Tibial nerve (tissue), 4 donors: ENCODE measurements at regions not wholly inside any gene's neighbourhood (a gene's known extent, or its start where the extent isn't known, plus 50 kb on each side); places are given as distances from the start of the nearest gene placed in this dataset.

Source experiments
- DNase-seq, 2 donors: peaks; one replicate each; pipeline ENCODE4 v3.0.0-alpha.2; 2019; ENCODE audit warnings: low spot score in 2 of 2
- H3K27ac ChIP-seq, 4 donors: fragments of 200-600 bp; sonication (generic) in 3 of 4; one replicate each; pipeline ENCODE4 v1.5.1; 2017 to 2019; ENCODE audit warnings: mild to moderate bottlenecking in 1 of 4
- H3K27me3 ChIP-seq, 2 donors: fragments of 200-600 bp; sonication (generic) in 1 of 2; one replicate each; pipeline versions ENCODE4 v1.5.1 to v1.6.0; 2017 to 2019
- H3K36me3 ChIP-seq, 3 donors: fragments of 200-600 bp; sonication (generic); one replicate each; pipeline ENCODE4 v1.5.1; 2018 to 2019
- H3K4me1 ChIP-seq, 4 donors: fragments of 200-600 bp; sonication (generic) in 3 of 4; one replicate each; pipeline ENCODE4 v1.5.1; 2017 to 2019
- H3K4me3 ChIP-seq, 4 donors: fragments of 200-600 bp; sonication (generic) in 3 of 4; one replicate each; pipeline ENCODE4 v1.5.1; 2017 to 2019; ENCODE audit warnings: mild to moderate bottlenecking in 1 of 4, moderate library complexity in 1 of 4
- H3K9me3 ChIP-seq, 4 donors: fragments of 200-600 bp; sonication (generic) in 3 of 4; one replicate each; pipeline ENCODE4 v1.5.1; 2017 to 2019
- CTCF ChIP-seq, 5 experiments: fragments of 200-600 bp in 3 of 5; fragments of 450-650 bp in 2 of 5; sonication (generic) in 3 of 5; IDR thresholded peaks; one replicate each; pipeline ENCODE4 v1.5.1; 2016 to 2019; ENCODE audit warnings: antibody characterized with exemption in 5 of 5, mild to moderate bottlenecking in 3 of 5, moderate library complexity in 2 of 5
- EP300 ChIP-seq, 2 donors: sonication (generic); formaldehyde crosslinking; IDR thresholded peaks; one replicate each; pipeline ENCODE4 v1.6.1; 2017; ENCODE audit warnings: antibody characterized with exemption in 2 of 2, mild to moderate bottlenecking in 1 of 2
- POLR2A ChIP-seq, 2 donors: fragments of 450-650 bp; IDR thresholded peaks; one replicate each; pipeline ENCODE4 v1.6.1; 2017; ENCODE audit warnings: antibody characterized with exemption in 2 of 2, mild to moderate bottlenecking in 2 of 2, moderate library complexity in 2 of 2
- WGBS, 2 donors: methylation state at CpG; one replicate each; pipeline ENCODE4 v1.1.5; 2018; 5-methylcytosine and 5-hydroxymethylcytosine counted together

DNA sequence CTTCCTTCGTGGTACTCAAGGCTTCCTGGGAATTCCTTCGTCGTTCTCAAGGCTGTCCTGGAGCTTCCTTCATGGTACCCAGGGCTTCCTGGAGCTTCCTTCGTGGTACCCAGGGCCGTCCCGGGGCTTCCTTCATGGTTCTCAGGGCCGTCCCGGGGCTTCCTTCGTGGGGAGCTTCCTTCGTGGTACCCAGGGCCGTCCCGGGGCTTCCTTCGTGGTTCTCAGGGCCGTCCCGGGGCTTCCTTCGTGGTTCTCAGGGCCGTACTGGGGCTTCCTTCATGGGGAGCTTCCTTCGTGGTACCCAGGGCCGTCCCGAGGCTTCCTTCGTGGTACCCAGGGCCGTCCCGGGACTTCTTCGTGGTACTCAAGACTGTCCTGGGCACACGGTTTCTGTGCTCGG lies 339.6 kb upstream of the FAT1 start:
- H3K27ac ChIP-seq, result no peak overlapping the region
- no peaks in the 10 kb centered on the region for H3K4me1 ChIP-seq
- no peaks in the 10 kb centered on the region for H3K36me3 ChIP-seq
- TF ChIP-seq CTCF (IDR thresholded peaks at IDR 0.05) (no peak), EP300 (IDR thresholded peaks at IDR 0.05) (no peak), POLR2A (IDR thresholded peaks at IDR 0.05) (no peak)
- no peaks in the 10 kb centered on the region for H3K9me3 ChIP-seq
- no peak overlapping the region for H3K4me3 ChIP-seq
- WGBS, 2 donors, result 91 to 94% methylated on average over 25 to 26 of the region's 26 CpGs
- H3K27me3 ChIP-seq, result no peaks in the 10 kb centered on the region
- DNase-seq, result no peak

DNA sequence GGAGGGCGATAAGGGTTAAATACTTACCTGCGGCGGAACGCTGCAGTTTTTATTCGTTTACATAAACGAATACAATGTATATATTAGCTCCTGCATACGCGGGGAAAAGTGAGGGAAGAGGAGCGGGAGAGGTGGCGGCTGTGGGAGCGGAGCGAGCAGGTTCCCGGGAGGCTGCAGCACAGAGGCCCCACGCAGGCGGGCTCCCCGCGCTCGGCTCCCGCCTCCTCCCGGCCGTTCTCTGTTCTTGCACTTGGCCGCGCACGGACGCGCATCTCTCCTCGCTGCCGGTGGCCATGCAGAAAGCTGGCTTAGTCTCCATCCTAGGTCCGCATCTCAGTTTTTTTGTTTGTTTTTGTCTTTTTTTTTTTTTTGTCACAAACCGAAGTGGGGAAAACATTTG lies 340.4 kb upstream of the FAT1 start:
- DNase-seq, result no peak
- no peaks in the 10 kb centered on the region for H3K27me3 ChIP-seq
- H3K4me3 ChIP-seq, result no peak overlapping the region
- TF ChIP-seq EP300 (IDR thresholded peaks at IDR 0.05) (no peak), POLR2A (IDR thresholded peaks at IDR 0.05) (no peak), CTCF (IDR thresholded peaks at IDR 0.05) (no peak)
- no peaks in the 10 kb centered on the region for H3K36me3 ChIP-seq
- WGBS, 2 donors, result 94 to 95% methylated on average over 30 of the region's 30 CpGs
- no peaks in the 10 kb centered on the region for H3K9me3 ChIP-seq
- H3K27ac ChIP-seq, result no peak overlapping the region
- H3K4me1 ChIP-seq, result peaks cover 0 to 1% (median 0%) of the 10 kb centered on the region in 4 donors

GRCh38 chr4:187065396-187065795 lies 341.7 kb upstream of the FAT1 start:
- DNase-seq, result no peak
- WGBS, 2 donors, result 19 to 37% methylated on average over 1 of the region's 1 CpG
- Histone ChIP-seq H3K9me3 (no peaks in the 10 kb centered on the region), H3K4me3 (no peak overlapping the region), H3K27me3 (no peaks in the 10 kb centered on the region), H3K36me3 (no peaks in the 10 kb centered on the region), H3K27ac (no peak overlapping the region), H3K4me1 (peaks cover 0 to 9% (median 0%) of the 10 kb centered on the region in 4 donors)
- no peak for TF ChIP-seq EP300 (IDR thresholded peaks at IDR 0.05)
- TF ChIP-seq CTCF (IDR thresholded peaks at IDR 0.05), result no peak
- no peak for TF ChIP-seq POLR2A (IDR thresholded peaks at IDR 0.05)

DNA sequence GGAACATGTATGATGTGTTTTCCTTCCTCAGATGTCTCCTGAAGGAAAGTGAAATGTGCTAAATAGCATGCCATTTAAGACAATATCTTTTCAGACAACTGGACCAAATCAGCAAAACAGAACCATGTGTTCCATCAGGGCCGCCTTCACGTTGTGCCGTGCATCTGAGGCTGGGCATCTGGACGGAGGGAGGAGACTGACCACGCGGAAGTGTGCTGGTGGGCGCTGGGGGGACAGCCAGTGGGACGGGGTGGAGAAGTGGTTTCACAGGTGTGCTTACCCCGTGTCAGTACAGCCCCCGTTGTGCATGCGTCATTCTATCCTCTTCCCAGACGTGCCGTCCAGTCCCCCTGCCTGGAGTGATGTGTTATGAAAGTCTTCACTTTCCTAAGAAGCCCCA lies 342.1 kb upstream of the FAT1 start:
- TF ChIP-seq POLR2A (IDR thresholded peaks at IDR 0.05) (no peak), EP300 (IDR thresholded peaks at IDR 0.05) (no peak), CTCF (IDR thresholded peaks at IDR 0.05) (no peak)
- H3K4me1 ChIP-seq, result peaks cover 0 to 9% (median 0%) of the 10 kb centered on the region in 4 donors
- H3K27me3 ChIP-seq, result no peaks in the 10 kb centered on the region
- no peaks in the 10 kb centered on the region for H3K9me3 ChIP-seq
- 63 to 65% methylated on average over 13 of the region's 13 CpGs for WGBS, 2 donors
- no peak overlapping the region for H3K4me3 ChIP-seq
- H3K27ac ChIP-seq, result no peak overlapping the region
- H3K36me3 ChIP-seq, result no peaks in the 10 kb centered on the region
- no peak for DNase-seq

DNA sequence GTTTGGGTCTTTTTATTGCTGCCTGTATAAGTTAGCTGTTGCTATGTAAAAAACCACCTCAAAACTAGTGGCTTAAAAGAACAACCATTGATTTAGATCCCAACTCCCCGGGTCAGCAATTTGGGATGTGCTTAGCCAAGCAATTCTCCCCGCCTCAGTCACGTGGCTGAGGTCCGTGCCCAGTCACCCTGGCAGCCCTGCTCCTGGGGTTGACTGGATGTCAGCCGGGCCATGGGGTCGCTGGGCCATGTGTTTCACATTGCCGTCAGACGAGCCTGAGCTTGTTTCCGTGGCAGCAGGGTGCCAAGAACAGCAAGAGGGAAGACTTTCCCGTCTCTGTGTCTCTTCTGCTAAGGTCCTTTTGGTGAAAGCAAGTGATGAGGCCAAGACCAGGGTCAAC lies 345.7 kb upstream of the FAT1 start:
- peaks cover 0 to 9% (median 0%) of the 10 kb centered on the region in 4 donors for H3K4me1 ChIP-seq
- WGBS, 2 donors, result 22 to 33% methylated on average over 10 of the region's 10 CpGs
- DNase-seq, result peak in 1 of 2 donors; percentile 20
- no peaks in the 10 kb centered on the region for H3K27me3 ChIP-seq
- H3K36me3 ChIP-seq, result no peaks in the 10 kb centered on the region
- H3K27ac ChIP-seq, result no peak overlapping the region
- H3K4me3 ChIP-seq, result no peak overlapping the region
- TF ChIP-seq EP300 (IDR thresholded peaks at IDR 0.05) (no peak), POLR2A (IDR thresholded peaks at IDR 0.05) (no peak), CTCF (IDR thresholded peaks at IDR 0.05) (no peak)
- no peaks in the 10 kb centered on the region for H3K9me3 ChIP-seq
